Muscle of leg (tissue), 3 donors: ENCODE measurements at regions not wholly inside any gene's neighbourhood (a gene's known extent, or its start where the extent isn't known, plus 50 kb on each side); places are given as distances from the start of the nearest gene placed in this dataset.

Source experiments
- DNase-seq: peaks from one replicate; pipeline ENCODE4 v3.0.0; 2013
- H3K27ac ChIP-seq: one replicate; pipeline ENCODE4 v1.5.1; 2013; ENCODE audit warnings: mild to moderate bottlenecking, low read length, control low read depth
- H3K27me3 ChIP-seq: one replicate; pipeline ENCODE4 v1.6.1; 2013; ENCODE audit warnings: low read length; ENCODE audit not compliant: control insufficient read depth, insufficient read depth
- H3K36me3 ChIP-seq: one replicate; pipeline ENCODE4 v1.6.1; 2013; ENCODE audit warnings: low read length; ENCODE audit not compliant: control insufficient read depth, insufficient read depth
- H3K4me1 ChIP-seq: one replicate; pipeline ENCODE4 v1.6.1; 2013; ENCODE audit warnings: low read length; ENCODE audit not compliant: control insufficient read depth, insufficient read depth
- H3K4me3 ChIP-seq: one replicate; pipeline ENCODE4 v1.5.1; 2013; ENCODE audit warnings: low read length, control low read depth
- H3K9me3 ChIP-seq: replicated peaks from 2 replicates; pipeline ENCODE4 v1.6.1; 2013; ENCODE audit warnings: low read depth, low read length; ENCODE audit not compliant: control insufficient read depth
- WGBS: methylation state at CpG from one replicate; pipeline ENCODE4 v1.1.5; 2013; ENCODE audit warnings: missing lambda C conversion rate; ENCODE audit not compliant: insufficient coverage; 5-methylcytosine and 5-hydroxymethylcytosine counted together

- no peak for DNase-seq
- no peaks in the 10 kb centered on the region for H3K36me3 ChIP-seq
- H3K27ac ChIP-seq, result no peak overlapping the region
- 100% methylated on average over 2 of the region's 5 CpGs for WGBS
- no peaks in the 10 kb centered on the region for H3K4me1 ChIP-seq
- no peaks in the 10 kb centered on the region for H3K27me3 ChIP-seq
- peaks cover 2% of the 10 kb centered on the region for H3K9me3 ChIP-seq
- no peak overlapping the region for H3K4me3 ChIP-seq
These were observed 321.0 kb upstream of the RAB6C start for GRCh38 chr2:129658430-129658829.

GRCh38 chr2:129661935-129662334 is 317.5 kb upstream of the RAB6C start:
- peaks cover 2% of the 10 kb centered on the region for H3K9me3 ChIP-seq
- H3K4me1 ChIP-seq, result no peaks in the 10 kb centered on the region
- H3K27ac ChIP-seq, result no peak overlapping the region
- H3K4me3 ChIP-seq, result no peak overlapping the region
- DNase-seq, result no peak
- H3K36me3 ChIP-seq, result no peaks in the 10 kb centered on the region
- WGBS, result no CpG with 5 or more reads among the region's 1 CpG
- H3K27me3 ChIP-seq, result no peaks in the 10 kb centered on the region

- H3K36me3 ChIP-seq, result no peaks in the 10 kb centered on the region
- H3K4me3 ChIP-seq, result no peak overlapping the region
- no peaks in the 10 kb centered on the region for H3K9me3 ChIP-seq
- WGBS, result 64% methylated on average over 3 of the region's 4 CpGs
- no peaks in the 10 kb centered on the region for H3K4me1 ChIP-seq
- H3K27ac ChIP-seq, result no peak overlapping the region
- no peak for DNase-seq
- peaks cover 3% of the 10 kb centered on the region for H3K27me3 ChIP-seq
These were observed 311.9 kb upstream of the RAB6C start for GRCh38 chr2:129667577-129667976.

- H3K9me3 ChIP-seq, result no peaks in the 10 kb centered on the region
- peaks cover 3% of the 10 kb centered on the region for H3K27me3 ChIP-seq
- no peak overlapping the region for H3K4me3 ChIP-seq
- H3K4me1 ChIP-seq, result peaks cover 5% of the 10 kb centered on the region
- H3K27ac ChIP-seq, result no peak overlapping the region
- no CpG with 5 or more reads among the region's 5 CpGs for WGBS
- no peaks in the 10 kb centered on the region for H3K36me3 ChIP-seq
- peak; percentile 16 for DNase-seq
These were observed 306.9 kb upstream of the RAB6C start for GRCh38 chr2:129672521-129672920.

- DNase-seq, result no peak
- H3K4me3 ChIP-seq, result no peak overlapping the region
- peaks cover 3% of the 10 kb centered on the region for H3K27me3 ChIP-seq
- no peaks in the 10 kb centered on the region for H3K9me3 ChIP-seq
- no peak overlapping the region for H3K27ac ChIP-seq
- peaks cover 5% of the 10 kb centered on the region for H3K4me1 ChIP-seq
- WGBS, result 42% methylated on average over 3 of the region's 5 CpGs
- no peaks in the 10 kb centered on the region for H3K36me3 ChIP-seq
These were observed 306.2 kb upstream of the RAB6C start for GRCh38 chr2:129673234-129673633.

GRCh38 chr2:129673847-129674711 is 305.4 kb upstream of the RAB6C start:
- peaks cover 5% of the 10 kb centered on the region for H3K4me1 ChIP-seq
- H3K9me3 ChIP-seq, result no peaks in the 10 kb centered on the region
- 27% methylated on average over 7 of the region's 14 CpGs for WGBS
- H3K27ac ChIP-seq, result no peak overlapping the region
- peak; percentile 30 for DNase-seq
- H3K27me3 ChIP-seq, result peaks cover 3% of the 10 kb centered on the region
- H3K4me3 ChIP-seq, result no peak overlapping the region
- no peaks in the 10 kb centered on the region for H3K36me3 ChIP-seq

GRCh38 chr2:129678751-129679150 is 300.7 kb upstream of the RAB6C start:
- Histone ChIP-seq H3K4me1 (peaks cover 5% of the 10 kb centered on the region), H3K9me3 (no peaks in the 10 kb centered on the region), H3K27me3 (no peaks in the 10 kb centered on the region), H3K4me3 (no peak overlapping the region), H3K36me3 (no peaks in the 10 kb centered on the region), H3K27ac (no peak overlapping the region)
- WGBS, result 96% methylated on average over 4 of the region's 9 CpGs
- no peak for DNase-seq

- no peaks in the 10 kb centered on the region for H3K4me1 ChIP-seq
- WGBS, result no CpG with 5 or more reads among the region's 1 CpG
- H3K27ac ChIP-seq, result no peak overlapping the region
- DNase-seq, result no peak
- H3K36me3 ChIP-seq, result no peaks in the 10 kb centered on the region
- no peak overlapping the region for H3K4me3 ChIP-seq
- H3K9me3 ChIP-seq, result no peaks in the 10 kb centered on the region
- no peaks in the 10 kb centered on the region for H3K27me3 ChIP-seq
These were observed 297.7 kb upstream of the RAB6C start for GRCh38 chr2:129681788-129682187.

- no peak for DNase-seq
- H3K36me3 ChIP-seq, result no peaks in the 10 kb centered on the region
These were observed 289.6 kb upstream of the RAB6C start for GRCh38 chr2:129689653-129690448.

GRCh38 chr2:129695496-129695895 is 284.0 kb upstream of the RAB6C start:
- WGBS, result 83% methylated on average over 2 of the region's 3 CpGs
- H3K27ac ChIP-seq, result no peak overlapping the region
- H3K27me3 ChIP-seq, result no peaks in the 10 kb centered on the region
- no peak for DNase-seq
- H3K9me3 ChIP-seq, result no peaks in the 10 kb centered on the region
- no peaks in the 10 kb centered on the region for H3K4me1 ChIP-seq
- no peak overlapping the region for H3K4me3 ChIP-seq
- no peaks in the 10 kb centered on the region for H3K36me3 ChIP-seq

More at GRCh38 chr2:129689653-129690448, 289.6 kb upstream of the RAB6C start:
- no peaks in the 10 kb centered on the region for H3K4me1 ChIP-seq
- no peaks in the 10 kb centered on the region for H3K27me3 ChIP-seq
- 63% methylated on average over 3 of the region's 4 CpGs for WGBS
- no peak overlapping the region for H3K4me3 ChIP-seq
- H3K9me3 ChIP-seq, result no peaks in the 10 kb centered on the region
- no peak overlapping the region for H3K27ac ChIP-seq
